HAP-1 (cell line): ENCODE measurements at regions not wholly inside any gene's neighbourhood (a gene's known extent, or its start where the extent isn't known, plus 50 kb on each side); places are given as distances from the start of the nearest gene placed in this dataset.

Source experiments
- DNase-seq, 2 experiments: peaks; one replicate each; pipeline ENCODE4 v3.0.0-alpha.2; 2016 to 2020; ENCODE audit warnings: low spot score in 2 of 2
- H3K27me3 ChIP-seq: fragments of 250-450 bp; sonication (Bioruptor Pico); 2 replicates; pipeline ENCODE4 v1.5.1; 2020; ENCODE audit warnings: low read depth, mild to moderate bottlenecking, moderate library complexity
- H3K36me3 ChIP-seq: fragments of 250-450 bp; sonication (Bioruptor Pico); replicated peaks from 2 replicates; pipeline ENCODE4 v1.5.1; 2020; ENCODE audit warnings: mild to moderate bottlenecking
- H3K4me1 ChIP-seq: fragments of 250-450 bp; sonication (Bioruptor Pico); 2 replicates; pipeline ENCODE4 v1.5.1; 2020; ENCODE audit warnings: mild to moderate bottlenecking
- H3K4me3 ChIP-seq: fragments of 250-450 bp; sonication (Bioruptor Pico); 2 replicates; pipeline ENCODE4 v1.5.1; 2020; ENCODE audit warnings: mild to moderate bottlenecking, moderate library complexity
- H3K9me3 ChIP-seq: fragments of 250-450 bp; sonication (Bioruptor Pico); 2 replicates; pipeline ENCODE4 v1.5.1; 2020; ENCODE audit warnings: mild to moderate bottlenecking, moderate library complexity
- in situ Hi-C: fragments of 300-500 bp; cut with MboI; formaldehyde crosslinking; loops from 3 replicates; pipeline ENCODE4 v1.14.3; 2020; ENCODE audit warnings: low sequenced_read_pairs, inconsistent platforms, mixed read lengths

GRCh38 chr14:95466506-95466905, 49.9 kb downstream of the SYNE3 start:
- Histone ChIP-seq H3K4me3 (no peak overlapping the region), H3K9me3 (no peaks in the 10 kb centered on the region), H3K27me3 (no peaks in the 10 kb centered on the region), H3K4me1 (no peaks in the 10 kb centered on the region), H3K36me3 (no peaks in the 10 kb centered on the region)
- no peak for DNase-seq
- in situ Hi-C loops = no loop called here

- in situ Hi-C loops = no loop called here
- no peak for DNase-seq
- Histone ChIP-seq H3K27me3 (no peaks in the 10 kb centered on the region), H3K4me3 (no peak overlapping the region), H3K4me1 (no peaks in the 10 kb centered on the region), H3K9me3 (no peaks in the 10 kb centered on the region), H3K36me3 (no peaks in the 10 kb centered on the region)
Observed at GRCh38 chr14:95465936-95466335, 50.5 kb downstream of the SYNE3 start.

GRCh38 chr14:95465358-95465757, 51.1 kb downstream of the SYNE3 start:
- Histone ChIP-seq H3K27me3 (no peaks in the 10 kb centered on the region), H3K9me3 (no peaks in the 10 kb centered on the region), H3K4me1 (no peaks in the 10 kb centered on the region), H3K4me3 (no peak overlapping the region), H3K36me3 (no peaks in the 10 kb centered on the region)
- in situ Hi-C loops = no loop called here
- no peak for DNase-seq

GRCh38 chr14:95464514-95464913, 51.9 kb downstream of the SYNE3 start:
- Histone ChIP-seq H3K4me3 (no peak overlapping the region), H3K27me3 (no peaks in the 10 kb centered on the region), H3K4me1 (no peaks in the 10 kb centered on the region), H3K36me3 (no peaks in the 10 kb centered on the region), H3K9me3 (no peaks in the 10 kb centered on the region)
- DNase-seq = no peak
- in situ Hi-C loops = no loop called here

GRCh38 chr14:95464103-95464502, 52.3 kb downstream of the SYNE3 start:
- Histone ChIP-seq H3K27me3 (no peaks in the 10 kb centered on the region), H3K4me3 (no peak overlapping the region), H3K9me3 (no peaks in the 10 kb centered on the region), H3K4me1 (no peaks in the 10 kb centered on the region), H3K36me3 (no peaks in the 10 kb centered on the region)
- DNase-seq = no peak
- in situ Hi-C loops = no loop called here

GRCh38 chr14:95463171-95463901, 53.1 kb downstream of the SYNE3 start:
- DNase-seq = no peak
- in situ Hi-C loops = no loop called here
- Histone ChIP-seq H3K4me3 (no peak overlapping the region), H3K27me3 (no peaks in the 10 kb centered on the region), H3K36me3 (no peaks in the 10 kb centered on the region), H3K9me3 (no peaks in the 10 kb centered on the region), H3K4me1 (no peaks in the 10 kb centered on the region)

- H3K36me3 ChIP-seq = no peaks in the 10 kb centered on the region
- DNase-seq = no peak
- no peak overlapping the region for H3K4me3 ChIP-seq
- in situ Hi-C loops = no loop called here
- no peaks in the 10 kb centered on the region for H3K4me1 ChIP-seq
- H3K27me3 ChIP-seq = no peaks in the 10 kb centered on the region
- H3K9me3 ChIP-seq = no peaks in the 10 kb centered on the region
Observed at GRCh38 chr14:95462491-95462890, 54.0 kb downstream of the SYNE3 start.

GRCh38 chr14:95460647-95461478, 55.6 kb downstream of the SYNE3 start:
- Histone ChIP-seq H3K4me1 (no peaks in the 10 kb centered on the region), H3K27me3 (no peaks in the 10 kb centered on the region), H3K36me3 (no peaks in the 10 kb centered on the region), H3K4me3 (no peak overlapping the region), H3K9me3 (no peaks in the 10 kb centered on the region)
- in situ Hi-C loops = no loop called here
- no peak for DNase-seq

- no peak overlapping the region for H3K4me3 ChIP-seq
- H3K36me3 ChIP-seq = no peaks in the 10 kb centered on the region
- H3K27me3 ChIP-seq = no peaks in the 10 kb centered on the region
- H3K9me3 ChIP-seq = no peaks in the 10 kb centered on the region
- no peaks in the 10 kb centered on the region for H3K4me1 ChIP-seq
- in situ Hi-C loops = no loop called here
- DNase-seq = no peak
Observed at GRCh38 chr14:95458906-95459305, 57.5 kb downstream of the SYNE3 start.

GRCh38 chr14:95458459-95458858, 58.0 kb downstream of the SYNE3 start:
- no peaks in the 10 kb centered on the region for H3K36me3 ChIP-seq
- H3K4me1 ChIP-seq = no peaks in the 10 kb centered on the region
- H3K9me3 ChIP-seq = no peaks in the 10 kb centered on the region

GRCh38 chr14:95456281-95456680, 60.2 kb downstream of the SYNE3 start:
- Histone ChIP-seq H3K4me1 (no peaks in the 10 kb centered on the region), H3K36me3 (no peaks in the 10 kb centered on the region), H3K27me3 (no peaks in the 10 kb centered on the region), H3K4me3 (no peak overlapping the region), H3K9me3 (no peaks in the 10 kb centered on the region)
- DNase-seq = no peak
- in situ Hi-C loops = no loop called here

More at GRCh38 chr14:95458459-95458858, 58.0 kb downstream of the SYNE3 start:
- no peak for DNase-seq
- Histone ChIP-seq H3K4me3 (no peak overlapping the region), H3K27me3 (no peaks in the 10 kb centered on the region)
- in situ Hi-C loops = no loop called here

- Histone ChIP-seq H3K36me3 (no peaks in the 10 kb centered on the region), H3K27me3 (no peaks in the 10 kb centered on the region), H3K9me3 (no peaks in the 10 kb centered on the region), H3K4me3 (no peak overlapping the region), H3K4me1 (no peaks in the 10 kb centered on the region)
- no peak for DNase-seq
- in situ Hi-C loops = no loop called here
Observed at GRCh38 chr14:95455246-95455645, 61.2 kb downstream of the SYNE3 start.

GRCh38 chr14:95453713-95453980, 62.8 kb downstream of the SYNE3 start:
- Histone ChIP-seq H3K9me3 (no peaks in the 10 kb centered on the region), H3K36me3 (no peaks in the 10 kb centered on the region), H3K4me3 (no peak overlapping the region), H3K27me3 (no peaks in the 10 kb centered on the region), H3K4me1 (no peaks in the 10 kb centered on the region)
- no peak for DNase-seq
- in situ Hi-C loops = no loop called here

- Histone ChIP-seq H3K27me3 (no peaks in the 10 kb centered on the region), H3K4me1 (no peaks in the 10 kb centered on the region), H3K36me3 (no peaks in the 10 kb centered on the region), H3K9me3 (no peaks in the 10 kb centered on the region), H3K4me3 (no peak overlapping the region)
- in situ Hi-C loops = no loop called here
- DNase-seq = no peak
Observed at GRCh38 chr14:95452893-95453712, 63.3 kb downstream of the SYNE3 start.
